ENCODE measurements at regions not wholly inside any gene's neighbourhood (a gene's known extent, or its start where the extent isn't known, plus 50 kb on each side); places are given as distances from the start of the nearest gene placed in this dataset.

DNA sequence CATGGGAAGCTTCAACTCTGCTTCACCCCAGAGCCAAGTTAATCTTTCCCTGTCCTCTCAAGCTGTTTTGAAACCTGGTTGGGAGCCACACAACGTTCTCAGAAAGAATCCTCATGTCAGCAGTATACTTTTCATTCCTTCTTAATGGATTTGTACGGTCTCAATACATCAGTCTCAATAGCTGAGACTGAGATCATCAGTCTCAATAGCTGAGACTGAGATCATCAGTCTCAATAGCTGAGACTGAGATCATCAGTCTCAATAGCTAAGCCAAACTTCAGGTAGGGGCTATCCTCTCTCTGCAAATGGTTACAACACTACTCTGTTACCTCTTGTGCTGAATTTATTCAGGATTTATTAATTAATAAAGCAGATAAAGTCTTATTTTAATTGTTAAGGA, 1317.4 kb upstream of the CDH9 start:
- TF ChIP-seq, protein P1, sequence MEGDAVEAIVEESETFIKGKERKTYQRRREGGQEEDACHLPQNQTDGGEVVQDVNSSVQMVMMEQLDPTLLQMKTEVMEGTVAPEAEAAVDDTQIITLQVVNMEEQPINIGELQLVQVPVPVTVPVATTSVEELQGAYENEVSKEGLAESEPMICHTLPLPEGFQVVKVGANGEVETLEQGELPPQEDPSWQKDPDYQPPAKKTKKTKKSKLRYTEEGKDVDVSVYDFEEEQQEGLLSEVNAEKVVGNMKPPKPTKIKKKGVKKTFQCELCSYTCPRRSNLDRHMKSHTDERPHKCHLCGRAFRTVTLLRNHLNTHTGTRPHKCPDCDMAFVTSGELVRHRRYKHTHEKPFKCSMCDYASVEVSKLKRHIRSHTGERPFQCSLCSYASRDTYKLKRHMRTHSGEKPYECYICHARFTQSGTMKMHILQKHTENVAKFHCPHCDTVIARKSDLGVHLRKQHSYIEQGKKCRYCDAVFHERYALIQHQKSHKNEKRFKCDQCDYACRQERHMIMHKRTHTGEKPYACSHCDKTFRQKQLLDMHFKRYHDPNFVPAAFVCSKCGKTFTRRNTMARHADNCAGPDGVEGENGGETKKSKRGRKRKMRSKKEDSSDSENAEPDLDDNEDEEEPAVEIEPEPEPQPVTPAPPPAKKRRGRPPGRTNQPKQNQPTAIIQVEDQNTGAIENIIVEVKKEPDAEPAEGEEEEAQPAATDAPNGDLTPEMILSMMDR (IDR thresholded peaks at IDR 0.05; ENCODE audit: extremely low read depth, low read depth, low read length) = no peak
- no peak for DNase-seq (ENCODE audit: insufficient read length, low spot score, missing footprints)
- Histone ChIP-seq H3K4me2 (ENCODE audit: insufficient read depth, low read length) (no peak overlapping the region), H3K79me2 (ENCODE audit: insufficient read depth, low read length) (no peaks in the 10 kb centered on the region), H3K4me3 (ENCODE audit: insufficient read depth, low read length) (no peak overlapping the region), H3K36me3 (ENCODE audit: insufficient read depth, low read length) (no peaks in the 10 kb centered on the region), H3K9me3 (ENCODE audit: low read depth, low read length) (peaks cover 1% of the 10 kb centered on the region), H2AFZ (ENCODE audit: low read length) (no peak overlapping the region), H4K20me1 (ENCODE audit: insufficient read depth, low read length) (no peaks in the 10 kb centered on the region), H3K27ac (ENCODE audit: low read depth, low read length) (no peak overlapping the region), H3K4me1 (ENCODE audit: insufficient read depth, low read length) (no peaks in the 10 kb centered on the region), H3K27me3 (ENCODE audit: insufficient read depth, low read length) (no peaks in the 10 kb centered on the region)

DNA sequence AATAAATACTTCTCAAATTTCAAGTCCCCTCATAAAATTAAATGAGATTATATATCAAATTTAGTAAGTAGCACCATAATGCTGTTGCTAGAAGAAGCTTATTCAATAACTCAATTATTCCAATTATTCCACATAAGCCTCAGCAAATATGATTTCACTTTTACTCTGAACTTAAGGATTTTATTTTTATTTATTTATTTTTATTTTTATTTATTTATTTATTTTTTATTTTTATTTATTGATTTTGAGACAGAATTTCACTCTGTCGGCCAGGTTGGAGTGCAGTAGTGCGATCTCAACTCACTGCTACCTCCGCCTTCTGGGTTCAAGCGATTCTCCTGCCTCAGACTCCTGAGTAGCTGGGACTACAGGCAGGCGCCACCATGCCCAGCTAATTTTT, 1308.3 kb upstream of the CDH9 start:
- Histone ChIP-seq H3K4me1 (ENCODE audit: insufficient read depth, low read length) (no peaks in the 10 kb centered on the region), H3K79me2 (ENCODE audit: insufficient read depth, low read length) (no peaks in the 10 kb centered on the region), H3K9me3 (ENCODE audit: low read depth, low read length) (peaks cover 1% of the 10 kb centered on the region), H3K27ac (ENCODE audit: low read depth, low read length) (no peak overlapping the region), H2AFZ (ENCODE audit: low read length) (no peak overlapping the region), H3K4me2 (ENCODE audit: insufficient read depth, low read length) (no peak overlapping the region), H3K36me3 (ENCODE audit: insufficient read depth, low read length) (no peaks in the 10 kb centered on the region), H3K27me3 (ENCODE audit: insufficient read depth, low read length) (no peaks in the 10 kb centered on the region), H4K20me1 (ENCODE audit: insufficient read depth, low read length) (no peaks in the 10 kb centered on the region), H3K4me3 (ENCODE audit: insufficient read depth, low read length) (no peak overlapping the region)
- TF ChIP-seq, protein P1 (IDR thresholded peaks at IDR 0.05; ENCODE audit: extremely low read depth, low read depth, low read length) = no peak
- no peak for DNase-seq (ENCODE audit: insufficient read length, low spot score, missing footprints)

DNA sequence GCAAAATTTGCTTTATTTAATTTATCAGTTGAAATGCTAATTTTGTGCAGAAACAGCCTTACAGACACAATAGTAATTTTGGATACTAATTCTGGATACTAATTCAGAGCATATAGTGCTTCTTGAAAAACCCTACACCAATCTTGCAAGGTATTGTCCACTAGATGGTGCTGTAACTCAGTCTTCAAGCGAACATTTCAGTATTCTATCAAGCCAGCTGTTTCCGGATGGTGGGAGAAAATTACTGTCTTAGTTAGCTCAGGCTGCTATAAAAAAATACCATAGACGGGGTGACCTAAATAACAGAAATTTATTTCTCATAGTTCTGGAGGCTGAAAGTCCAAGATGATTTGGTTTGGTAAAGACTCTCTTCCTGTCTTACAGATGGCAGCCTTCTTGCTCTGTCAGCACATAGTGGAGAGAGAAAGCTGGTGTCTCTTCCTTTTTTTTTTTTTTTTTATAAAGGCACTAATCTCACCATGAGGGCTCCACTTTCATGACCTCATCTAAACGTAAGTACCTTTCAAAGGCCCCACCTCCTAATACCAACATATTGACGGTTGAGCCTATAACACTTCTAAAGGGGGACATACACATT, 1306.5 kb upstream of the CDH9 start:
- no peaks in the 10 kb centered on the region for H4K20me1 ChIP-seq (ENCODE audit: insufficient read depth, low read length)
- peak; percentile 27 for DNase-seq (ENCODE audit: insufficient read length, low spot score, missing footprints)
- no peaks in the 10 kb centered on the region for H3K27me3 ChIP-seq (ENCODE audit: insufficient read depth, low read length)
- no peak overlapping the region for H2AFZ ChIP-seq (ENCODE audit: low read length)
- no peaks in the 10 kb centered on the region for H3K36me3 ChIP-seq (ENCODE audit: insufficient read depth, low read length)
- no peaks in the 10 kb centered on the region for H3K4me1 ChIP-seq (ENCODE audit: insufficient read depth, low read length)
- H3K27ac ChIP-seq (ENCODE audit: low read depth, low read length) = no peak overlapping the region
- TF ChIP-seq, protein P1 (IDR thresholded peaks at IDR 0.05; ENCODE audit: extremely low read depth, low read depth, low read length) = peak; percentile 37
- H3K4me3 ChIP-seq (ENCODE audit: insufficient read depth, low read length) = no peak overlapping the region
- H3K9me3 ChIP-seq (ENCODE audit: low read depth, low read length) = no peaks in the 10 kb centered on the region
- no peaks in the 10 kb centered on the region for H3K79me2 ChIP-seq (ENCODE audit: insufficient read depth, low read length)
- no peak overlapping the region for H3K4me2 ChIP-seq (ENCODE audit: insufficient read depth, low read length)

DNA sequence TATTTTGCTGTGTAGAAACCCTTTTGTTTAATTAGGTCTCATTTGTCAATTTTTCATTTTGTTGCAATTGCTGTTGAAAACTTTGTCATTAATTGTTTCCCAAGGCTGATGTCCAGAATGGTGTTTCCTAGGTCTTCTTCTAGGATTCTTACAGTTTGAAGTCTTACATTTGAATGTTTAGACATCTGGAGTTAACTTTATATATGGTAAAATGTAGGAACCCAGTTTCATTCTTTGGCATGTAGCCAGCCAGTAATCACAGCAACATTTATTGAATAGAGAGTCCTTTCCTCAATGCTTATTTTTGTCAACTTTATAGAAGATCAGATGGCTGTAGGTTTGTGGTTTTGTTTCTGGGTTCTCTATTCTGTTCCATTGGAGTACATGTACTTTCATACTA, 1290.8 kb upstream of the CDH9 start:
- no peak for DNase-seq (ENCODE audit: insufficient read length, low spot score, missing footprints)
- Histone ChIP-seq H3K4me2 (ENCODE audit: insufficient read depth, low read length) (no peak overlapping the region), H3K4me3 (ENCODE audit: insufficient read depth, low read length) (no peak overlapping the region), H3K36me3 (ENCODE audit: insufficient read depth, low read length) (no peaks in the 10 kb centered on the region), H4K20me1 (ENCODE audit: insufficient read depth, low read length) (no peaks in the 10 kb centered on the region), H3K79me2 (ENCODE audit: insufficient read depth, low read length) (no peaks in the 10 kb centered on the region), H3K4me1 (ENCODE audit: insufficient read depth, low read length) (no peaks in the 10 kb centered on the region), H3K27ac (ENCODE audit: low read depth, low read length) (no peak overlapping the region), H3K9me3 (ENCODE audit: low read depth, low read length) (no peaks in the 10 kb centered on the region), H2AFZ (ENCODE audit: low read length) (no peak overlapping the region), H3K27me3 (ENCODE audit: insufficient read depth, low read length) (no peaks in the 10 kb centered on the region)
- TF ChIP-seq, protein P1 (IDR thresholded peaks at IDR 0.05; ENCODE audit: extremely low read depth, low read depth, low read length) = no peak

Measured in osteoblast (primary cell).